GM21360 (cell line): ENCODE measurements at regions not wholly inside any gene's neighbourhood (a gene's known extent, or its start where the extent isn't known, plus 50 kb on each side); places are given as distances from the start of the nearest gene placed in this dataset.

ENCODE experiments used
- ATAC-seq: cut with Tn5 transposase; IDR thresholded peaks from one replicate; pipeline ENCODE4 v1.9.1; 2021; ENCODE audit warnings: mild to moderate bottlenecking, moderate library complexity; ENCODE audit not compliant: unreplicated experiment

DNA sequence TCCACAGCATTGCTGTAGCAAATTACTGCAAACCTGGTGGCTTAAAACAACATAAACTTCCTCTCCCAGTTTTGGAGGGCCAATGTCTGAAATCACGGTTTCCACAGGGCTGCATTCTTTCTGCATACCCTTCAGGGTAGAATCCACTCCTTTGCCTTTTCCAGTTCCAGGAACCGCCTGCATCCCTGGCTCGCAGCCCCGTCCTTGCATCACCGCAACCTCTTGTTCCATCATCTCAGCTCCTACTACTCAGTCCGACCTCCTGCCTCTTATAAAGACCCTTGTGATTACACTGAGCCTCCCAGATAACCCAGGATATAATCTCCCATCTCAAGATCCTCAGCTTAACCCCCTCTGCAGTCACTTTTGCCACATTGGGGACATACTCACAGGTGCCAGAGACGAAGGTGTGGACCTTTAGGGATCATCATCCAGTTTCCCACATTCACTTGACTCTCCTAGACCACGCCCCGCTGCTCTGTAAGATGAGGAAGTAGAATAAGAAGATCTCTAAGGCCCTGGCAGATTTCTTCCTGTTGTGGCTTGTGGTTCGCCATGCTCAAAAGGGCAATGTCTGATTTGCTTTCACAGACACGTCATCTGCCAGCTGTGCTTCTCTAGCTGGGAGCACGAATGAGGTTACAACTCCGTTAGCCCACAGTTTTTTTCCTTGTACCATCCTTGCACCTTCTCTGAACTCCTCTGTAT, 103.6 kb upstream of the AGAP1 start:
- ATAC-seq, result peak; percentile 79

DNA sequence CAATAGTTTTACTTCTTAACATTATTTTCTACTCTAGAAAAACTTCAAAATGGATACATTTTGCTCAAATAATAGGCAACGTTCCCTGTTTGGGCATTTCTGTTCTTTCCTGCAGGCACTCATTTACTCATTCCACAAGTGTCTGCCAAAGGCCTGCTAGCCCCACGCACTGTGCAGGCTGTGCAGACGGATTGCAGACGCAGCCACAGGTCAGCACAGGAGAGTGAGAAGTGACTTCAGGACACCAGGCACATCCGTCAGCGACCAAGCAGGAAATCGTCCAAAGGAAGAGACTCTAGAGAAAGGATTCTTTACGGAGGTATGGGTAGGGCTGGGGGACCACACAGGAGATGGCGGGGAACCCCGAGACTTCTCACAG, 103.0 kb upstream of the AGAP1 start:
- no peak for ATAC-seq

DNA sequence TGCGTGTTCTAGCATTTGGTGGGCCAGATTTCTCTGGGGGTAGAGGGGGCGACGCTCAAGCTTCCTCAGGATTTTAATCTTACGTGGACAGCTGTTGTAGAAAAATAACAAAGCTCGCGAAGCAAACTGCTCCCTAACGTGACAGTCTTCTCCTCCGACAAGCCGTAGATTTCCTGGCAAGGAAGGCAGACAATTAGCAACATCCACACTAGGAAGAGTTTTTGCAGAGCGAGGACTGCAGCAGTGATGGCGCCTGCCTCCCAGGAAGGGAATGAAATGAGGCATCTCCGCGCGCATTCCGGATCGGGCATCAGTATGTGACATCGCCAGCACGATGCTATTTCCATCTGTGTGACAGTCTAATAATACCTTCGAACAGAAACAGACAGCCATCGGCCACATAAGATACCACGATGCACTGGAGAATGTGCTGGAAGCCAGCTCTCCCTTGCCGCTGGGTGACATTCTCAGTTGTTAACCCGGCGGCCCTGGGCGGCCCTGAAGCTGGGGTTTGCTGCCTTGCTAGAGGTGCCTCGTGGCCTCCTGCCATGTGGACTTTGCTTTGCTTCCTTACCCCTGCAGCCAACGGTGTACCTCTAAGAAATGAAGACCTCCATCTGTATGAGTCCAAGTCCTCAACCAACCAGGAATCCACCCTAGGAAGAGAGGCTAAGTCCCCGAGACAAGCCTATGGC, 101.8 kb upstream of the AGAP1 start:
- ATAC-seq, result no peak

DNA sequence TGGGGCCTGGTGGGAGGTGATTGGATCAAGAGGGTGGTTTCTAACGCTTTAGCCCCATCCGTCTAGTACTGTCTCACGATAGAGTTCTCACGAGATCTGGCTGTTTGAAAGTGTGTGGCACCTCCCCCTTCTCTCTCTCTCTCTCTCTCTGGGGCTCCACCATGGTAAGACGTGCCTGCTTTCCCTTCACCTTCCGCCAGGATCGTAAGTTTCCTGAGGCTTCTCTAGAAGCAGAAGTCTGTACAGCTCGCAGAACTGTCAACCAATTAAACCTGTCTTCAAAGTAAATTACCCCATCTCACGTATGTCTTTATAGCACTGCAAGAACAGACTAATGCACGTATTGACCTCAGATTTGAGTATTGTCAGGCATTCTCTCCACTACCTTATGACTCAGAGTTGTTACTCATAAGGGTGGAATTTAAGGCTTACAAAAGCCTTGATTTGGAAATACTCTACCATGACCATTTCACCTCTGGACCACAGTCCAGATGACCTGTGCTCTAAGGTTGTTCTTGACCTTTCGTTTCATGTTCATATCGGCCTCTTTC, 99.5 kb upstream of the AGAP1 start:
- ATAC-seq, result no peak

DNA sequence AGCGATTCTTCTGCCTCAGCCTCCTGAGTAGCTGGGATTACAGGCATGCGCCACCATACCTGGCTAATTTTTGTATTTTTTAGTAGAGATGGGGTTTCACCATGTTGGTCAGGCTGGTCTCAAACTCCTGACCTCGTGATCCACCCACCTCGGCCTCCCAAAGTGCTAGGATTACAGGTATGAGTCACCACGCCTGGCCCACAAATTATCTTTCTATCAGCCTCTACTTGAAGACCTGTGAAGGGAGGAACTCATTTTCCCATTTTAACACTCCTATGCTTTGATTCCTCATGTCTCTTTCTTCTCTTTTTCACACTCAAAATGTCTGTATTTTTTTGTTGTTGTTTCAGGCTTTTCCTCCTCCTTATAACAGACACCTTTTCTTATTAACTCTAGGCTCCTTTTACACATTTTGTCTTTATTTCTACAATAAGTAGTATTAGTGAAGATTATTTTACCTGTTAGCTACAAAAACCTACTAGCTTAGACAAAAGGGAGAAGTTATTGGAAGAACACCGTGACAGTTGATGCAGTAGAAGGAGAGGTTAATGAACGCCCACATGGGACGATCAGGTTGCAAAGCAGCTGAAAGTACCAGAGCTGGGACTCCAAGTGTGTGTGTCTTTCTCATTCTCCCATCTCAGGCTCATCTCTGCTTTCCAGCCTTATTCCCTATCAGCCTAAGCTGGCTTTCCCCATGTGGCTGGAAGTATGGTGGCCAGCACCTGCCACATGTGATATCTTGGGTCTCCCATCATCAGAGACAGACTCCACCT, 97.6 kb upstream of the AGAP1 start:
- ATAC-seq, result no peak

DNA sequence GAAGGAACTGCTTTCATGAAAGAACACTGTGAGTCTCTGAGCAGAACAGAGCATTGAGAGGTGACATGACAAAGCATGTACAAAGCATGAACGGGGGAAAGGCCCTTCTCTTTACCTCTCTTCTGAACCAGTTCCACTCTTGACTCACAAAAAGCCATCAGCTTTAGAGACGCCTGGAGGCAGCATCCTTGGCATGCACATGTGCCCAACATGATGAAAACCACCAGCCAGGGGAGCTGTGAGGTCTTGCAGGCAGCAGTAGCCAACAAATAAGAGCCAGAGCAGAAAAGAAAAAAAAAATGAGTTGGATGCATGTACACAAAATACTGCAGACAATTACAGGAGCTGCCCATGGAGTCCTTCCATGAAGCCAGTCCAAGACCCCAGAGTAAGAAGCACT, 95.5 kb upstream of the AGAP1 start:
- ATAC-seq, result no peak

DNA sequence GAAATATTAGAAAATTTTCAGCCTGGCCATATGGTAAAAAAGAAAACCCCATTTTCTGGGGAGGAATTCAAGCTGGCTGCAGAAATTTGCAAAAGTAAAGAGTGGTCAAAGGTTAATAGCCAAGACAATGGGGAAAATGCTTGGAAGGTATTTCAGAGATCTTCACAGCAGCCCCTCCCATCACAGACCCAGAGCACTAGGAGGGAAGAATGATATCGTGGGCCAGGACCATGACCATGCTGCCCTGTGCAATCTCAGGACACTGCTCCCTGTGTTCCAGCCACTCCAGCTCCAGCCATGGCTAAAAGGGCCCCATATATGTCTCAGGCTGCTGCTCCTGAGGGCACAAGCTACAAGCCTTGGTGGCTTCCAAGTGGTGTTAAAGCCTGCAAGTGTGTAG, 93.9 kb upstream of the AGAP1 start:
- no peak for ATAC-seq

DNA sequence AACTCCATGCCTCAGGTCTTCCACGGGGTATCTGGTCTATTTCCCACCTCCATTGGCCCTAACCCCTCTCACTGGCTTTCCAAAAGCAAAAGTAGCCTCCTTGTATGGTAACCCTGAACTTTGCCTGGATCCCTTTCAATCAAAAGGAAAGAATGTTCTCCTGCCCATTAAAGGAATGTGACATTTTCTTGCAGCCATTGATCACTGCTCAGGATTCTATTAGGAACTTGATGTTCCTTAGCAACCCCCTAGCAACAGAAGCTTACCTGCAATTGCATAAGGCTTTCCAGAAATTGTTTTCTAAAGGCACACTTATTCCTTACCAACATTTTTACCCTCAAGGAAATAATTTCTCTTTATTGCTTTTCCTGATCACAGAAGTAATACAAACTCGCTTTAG, 91.4 kb upstream of the AGAP1 start:
- ATAC-seq, result no peak

DNA sequence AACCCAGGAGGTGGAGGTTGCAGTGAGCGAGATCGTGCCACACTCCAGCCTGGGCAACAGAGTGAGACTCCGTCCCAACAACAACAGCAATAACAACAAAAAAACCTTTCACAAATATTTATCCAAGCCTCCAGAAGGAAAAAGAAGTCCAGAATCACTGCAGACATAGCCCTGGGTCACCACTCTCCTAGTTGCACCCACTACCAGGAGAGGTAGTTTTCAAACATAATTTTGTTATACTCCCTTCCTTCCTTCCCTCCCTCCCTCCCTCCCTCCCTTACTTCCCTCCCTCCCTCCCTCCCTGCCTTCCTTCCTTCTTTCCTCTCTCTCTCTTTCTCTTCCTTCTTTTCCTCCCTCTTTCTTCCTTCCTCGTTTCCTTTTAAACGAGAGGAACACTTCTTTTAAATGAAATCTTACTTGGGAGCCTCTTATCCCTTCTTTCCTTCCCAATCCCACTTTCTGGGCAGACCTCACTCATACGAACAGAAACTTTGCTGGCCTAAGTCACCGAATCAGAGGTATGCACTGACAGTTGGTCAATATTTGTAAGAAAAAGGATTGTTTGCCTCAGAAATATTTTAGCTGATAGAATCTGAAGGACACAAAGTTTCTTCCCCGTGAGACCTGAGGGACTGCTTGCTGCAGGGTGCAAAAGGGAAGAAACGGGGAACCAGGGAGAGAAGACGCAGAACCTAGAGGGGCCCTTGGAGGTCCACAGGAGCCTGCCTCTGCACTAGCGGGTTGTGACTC, 88.1 kb upstream of the AGAP1 start:
- ATAC-seq, result no peak

DNA sequence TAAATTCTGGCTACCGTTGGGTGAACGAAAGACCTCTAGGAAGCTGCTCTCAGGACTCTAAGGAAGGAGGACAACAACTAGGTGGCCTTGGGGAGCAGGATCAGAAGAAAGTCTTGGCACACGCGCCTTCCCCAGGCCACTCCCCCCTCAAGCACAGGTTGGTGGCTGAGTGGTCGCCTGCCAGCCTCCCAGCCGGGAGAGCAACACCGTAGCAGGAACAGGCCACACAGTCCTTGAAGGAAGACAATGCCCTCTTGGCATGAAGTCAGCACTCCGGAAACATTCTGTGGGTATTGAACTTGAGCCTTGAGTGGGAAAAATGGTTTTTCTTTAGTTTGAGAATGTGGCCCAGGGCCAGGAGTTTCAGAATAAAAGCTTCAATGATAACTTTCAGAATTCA, 87.4 kb upstream of the AGAP1 start:
- ATAC-seq, result no peak

DNA sequence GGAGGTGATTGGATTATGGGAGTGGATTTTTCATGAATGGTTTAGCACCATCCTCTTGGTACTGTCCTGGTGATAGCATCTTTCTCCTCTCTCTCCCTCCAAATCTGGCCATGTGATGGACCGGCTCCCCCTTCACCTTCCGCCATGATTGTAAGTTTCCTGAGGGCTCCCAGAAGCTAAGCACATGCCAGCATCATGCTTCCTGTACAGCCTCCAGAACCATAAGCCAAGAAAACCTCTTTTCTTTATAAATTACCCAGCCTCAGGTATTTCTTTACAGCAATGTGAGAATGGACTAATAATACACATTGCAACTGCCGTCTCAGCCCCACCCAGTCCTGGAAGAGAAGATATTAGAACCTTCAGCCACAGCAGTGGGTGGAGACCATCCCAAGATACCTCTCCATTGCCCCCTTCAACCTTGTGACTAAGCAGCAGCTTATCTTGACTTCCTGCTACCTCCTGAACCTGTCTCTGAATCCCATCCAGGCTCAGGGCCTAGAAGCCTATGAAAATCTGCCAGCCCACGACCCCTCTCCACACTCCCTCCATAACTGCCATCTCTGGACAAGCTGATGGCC, 81.8 kb upstream of the AGAP1 start:
- ATAC-seq, result no peak

DNA sequence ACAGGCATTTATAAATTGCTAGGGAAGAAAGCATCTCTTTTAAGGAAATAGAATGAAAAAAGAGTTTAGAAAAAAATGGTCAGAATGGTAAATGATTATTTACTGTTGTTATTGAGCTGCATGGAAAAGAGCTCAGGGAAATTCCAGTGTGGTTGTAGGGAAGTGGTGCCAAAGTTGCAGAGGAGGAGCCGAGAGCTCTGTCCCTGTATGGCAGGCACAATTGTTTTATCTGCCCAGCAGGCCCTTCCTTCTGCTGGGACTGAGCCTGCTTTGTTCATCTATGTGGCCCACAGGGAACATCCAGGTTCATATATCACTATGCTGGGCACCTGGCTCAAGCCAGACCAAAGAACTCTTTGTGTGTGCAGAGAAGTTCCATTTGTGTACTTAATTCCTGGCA, 80.8 kb upstream of the AGAP1 start:
- no peak for ATAC-seq

DNA sequence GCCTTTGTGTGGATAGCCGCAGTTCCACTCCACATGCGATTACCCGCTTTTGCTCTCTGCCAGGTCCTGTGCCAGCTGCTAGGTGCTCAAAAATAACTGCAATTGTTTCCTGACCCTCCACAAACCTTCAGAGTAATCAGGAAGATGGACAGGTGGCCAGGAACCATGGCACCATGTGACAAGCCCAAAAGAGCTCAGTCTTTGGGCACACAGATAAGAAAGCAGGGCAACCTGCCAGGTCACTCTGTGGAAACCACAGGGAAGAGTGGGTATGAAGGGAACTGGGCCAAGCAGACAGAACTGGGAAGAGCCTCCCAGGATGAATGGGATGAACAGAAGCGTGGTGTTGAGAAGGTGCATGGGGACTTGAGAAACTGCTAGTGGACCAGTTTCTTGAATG, 79.4 kb upstream of the AGAP1 start:
- no peak for ATAC-seq

DNA sequence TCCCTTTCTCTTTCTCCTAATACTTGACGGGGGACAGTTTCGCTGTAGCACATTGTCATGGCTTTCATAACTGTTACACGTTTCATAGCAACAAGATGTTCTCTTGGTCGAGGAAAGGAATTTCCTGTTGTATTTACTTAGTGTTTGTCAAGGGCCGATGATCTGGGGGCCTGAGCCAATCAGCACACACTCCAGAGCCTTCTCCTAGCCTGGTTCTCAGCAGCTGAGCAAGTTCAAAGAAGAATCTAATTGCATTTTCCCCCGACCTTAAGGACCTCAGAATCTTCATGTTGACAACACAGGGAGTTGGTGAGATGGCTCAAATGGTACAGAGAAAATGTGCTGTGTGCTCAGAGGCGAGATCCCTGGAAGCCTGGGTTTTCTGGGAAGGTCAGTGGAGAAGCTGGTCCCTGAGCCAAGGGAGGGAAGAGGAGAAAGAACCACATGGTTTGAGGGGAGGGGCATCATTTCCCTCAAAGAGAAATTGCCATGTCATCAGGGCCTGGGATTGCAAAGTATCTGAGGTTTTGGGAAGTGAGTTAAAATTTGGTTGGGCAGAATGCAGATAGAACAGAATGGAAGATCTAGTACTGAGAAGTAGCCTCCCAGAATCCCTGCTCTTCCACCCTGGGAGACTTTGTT, 76.9 kb upstream of the AGAP1 start:
- ATAC-seq, result no peak

DNA sequence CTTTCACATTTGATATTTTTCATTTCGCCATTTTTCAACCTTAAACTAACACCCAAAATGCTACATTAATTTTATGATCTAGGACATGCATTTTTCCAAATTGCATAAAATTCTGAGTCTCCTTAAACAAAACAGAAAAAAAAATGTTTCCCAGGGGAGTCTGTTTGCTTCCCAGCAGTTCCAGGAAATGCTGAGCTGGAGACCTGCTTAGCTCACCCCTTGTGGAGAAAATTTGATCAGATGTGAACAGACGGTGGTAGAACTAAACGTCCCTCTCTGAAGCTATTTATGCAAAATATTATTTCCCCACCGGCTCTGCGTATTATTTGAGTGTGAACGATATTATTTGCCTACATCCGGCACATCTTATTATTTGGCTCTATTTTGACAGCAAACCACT, 74.9 kb upstream of the AGAP1 start:
- no peak for ATAC-seq

DNA sequence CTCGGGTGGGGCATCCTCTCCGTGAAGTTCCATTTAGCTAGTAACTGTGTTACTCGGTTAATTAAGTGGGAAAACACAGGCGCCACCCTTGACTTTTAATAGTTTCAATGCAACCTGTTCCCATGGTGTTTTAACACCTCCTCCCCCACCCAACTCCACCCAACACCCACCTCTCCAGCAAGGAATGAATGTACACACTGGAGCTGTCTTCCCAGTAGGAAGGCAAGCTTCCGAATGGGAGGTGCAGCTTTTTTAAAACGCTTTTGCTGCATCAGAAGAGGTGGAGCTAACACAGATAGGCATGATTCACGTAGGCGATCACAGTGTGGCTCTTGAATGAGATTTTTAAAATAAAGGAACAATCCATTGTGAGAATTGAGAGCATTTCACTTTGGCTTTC, 73.8 kb upstream of the AGAP1 start:
- no peak for ATAC-seq

DNA sequence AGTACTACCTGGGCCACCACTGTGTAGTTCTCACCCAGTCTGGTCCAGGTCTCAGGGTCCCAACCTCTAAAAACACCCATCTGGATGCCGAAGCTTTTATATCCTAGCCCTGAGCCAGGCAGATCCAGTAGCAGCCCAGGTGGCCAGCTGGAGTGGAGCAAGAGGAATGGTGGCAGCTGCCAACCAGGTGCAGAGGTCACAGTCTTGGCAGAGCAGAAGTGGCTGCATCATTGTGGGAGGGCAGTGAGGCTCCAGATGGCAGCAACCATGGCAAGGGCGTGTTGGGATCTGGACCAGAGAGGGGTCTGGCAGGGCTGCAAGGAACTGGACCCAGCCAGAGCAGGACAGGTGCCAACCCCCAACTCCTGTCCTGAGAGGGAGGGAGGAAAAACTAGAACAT, 72.2 kb upstream of the AGAP1 start:
- ATAC-seq, result no peak

DNA sequence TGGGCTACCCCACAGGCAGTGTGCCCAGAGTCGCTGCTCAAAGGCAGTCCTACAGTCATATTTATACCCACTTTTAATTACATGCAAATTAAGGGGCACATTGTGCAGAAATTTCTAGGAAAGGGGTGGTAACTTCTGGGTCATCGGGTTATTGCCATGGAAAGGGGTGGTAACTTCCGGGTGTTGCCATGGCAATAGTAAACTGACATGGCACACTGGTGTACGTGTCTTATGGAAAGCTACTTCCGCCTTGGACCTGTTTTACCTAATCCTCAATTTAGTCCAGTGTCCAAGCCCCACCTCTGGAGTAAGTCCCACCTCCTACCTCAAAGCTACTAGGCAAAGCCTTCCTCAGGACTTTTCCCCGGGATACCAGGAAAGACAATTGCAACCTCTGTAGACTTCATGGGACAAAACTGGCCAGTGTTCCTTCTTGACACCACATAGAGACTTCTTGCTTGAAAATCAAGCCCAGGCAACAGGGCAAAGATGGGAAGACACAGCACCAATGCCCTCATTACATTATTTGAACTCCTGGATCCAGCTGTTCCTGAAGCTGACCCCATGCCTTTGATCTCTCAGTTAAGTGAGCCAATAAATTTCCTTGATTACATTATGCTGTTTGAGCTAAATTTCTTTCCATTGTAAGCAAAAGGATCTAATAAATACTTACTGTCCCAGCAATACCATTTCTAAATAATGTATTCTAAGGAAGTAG, 63.3 kb upstream of the AGAP1 start:
- no peak for ATAC-seq

DNA sequence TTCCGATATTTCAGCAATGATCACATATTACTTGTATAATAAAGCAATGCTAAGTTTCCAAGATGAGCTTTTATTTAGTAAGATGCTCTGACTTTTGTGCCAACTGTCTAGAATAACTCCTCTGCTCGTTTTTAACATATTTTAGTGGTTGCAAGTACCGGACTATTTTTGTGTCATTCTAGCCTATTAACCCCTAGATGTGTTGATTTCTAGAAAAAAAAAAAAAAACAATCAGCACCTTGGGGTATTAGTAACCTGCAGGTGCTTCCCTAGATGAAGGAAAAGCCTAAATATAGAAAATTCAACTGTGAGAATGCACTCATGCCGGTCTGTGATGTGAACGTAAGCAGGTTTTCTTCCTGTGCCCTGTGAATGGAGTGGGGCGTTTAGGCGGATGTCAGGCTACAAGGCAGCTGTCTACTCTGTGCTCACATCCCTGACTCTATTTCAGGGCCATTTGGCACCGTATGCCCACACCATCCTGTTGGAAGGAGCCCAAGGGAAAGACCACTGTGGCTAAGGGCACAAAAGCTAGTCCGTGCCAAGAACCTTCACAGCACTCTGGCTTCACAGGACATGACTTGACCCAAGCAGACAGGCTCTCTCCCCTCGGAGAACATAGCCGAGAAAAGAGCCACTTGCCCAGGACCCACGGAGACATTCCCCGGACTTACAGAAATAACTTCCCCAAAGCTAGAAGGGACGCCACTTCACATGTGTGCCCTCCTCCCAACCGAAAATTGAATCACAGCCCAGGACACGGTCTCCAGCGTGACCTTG, 60.9 kb upstream of the AGAP1 start:
- no peak for ATAC-seq
